ENCODE measurements at regions not wholly inside any gene's neighbourhood (a gene's known extent, or its start where the extent isn't known, plus 50 kb on each side); places are given as distances from the start of the nearest gene placed in this dataset.

- H2AFZ ChIP-seq (ENCODE audit: low read depth): no peak overlapping the region
- TF ChIP-seq SMC3 (IDR thresholded peaks at IDR 0.05; ENCODE audit: low read depth, low read length) (no peak), SIN3A (IDR thresholded peaks at IDR 0.05; ENCODE audit: borderline replicate concordance, low read depth, low read length) (no peak), REST (IDR thresholded peaks at IDR 0.05; ENCODE audit: low read depth, low read length) (no peak), EP300 (IDR thresholded peaks at IDR 0.05; ENCODE audit: borderline replicate concordance in 1 of 2, low read depth in 1 of 2, low read length in 1 of 2) (no peak), MXI1 (IDR thresholded peaks at IDR 0.05; ENCODE audit: low read depth, low read length) (no peak), RCOR1 (IDR thresholded peaks at IDR 0.05; ENCODE audit: low read length) (no peak), EZH2phosphoT487 (IDR thresholded peaks at IDR 0.05; ENCODE audit: borderline replicate concordance, low read depth) (no peak), GATA2 (CRISPR knock-in tag; IDR thresholded peaks at IDR 0.05) (no peak), PBX3 (IDR thresholded peaks at IDR 0.05) (no peak), CHD2 (IDR thresholded peaks at IDR 0.05; ENCODE audit: low read length, partially characterized antibody) (no peak), ELF1 (IDR thresholded peaks at IDR 0.05) (no peak), FOXM1 (IDR thresholded peaks at IDR 0.05; ENCODE audit: low read depth) (no peak), USF2 (IDR thresholded peaks at IDR 0.05; ENCODE audit: borderline replicate concordance, low read depth, low read length) (no peak)
- no peaks in the 10 kb centered on the region for H3K27me3 ChIP-seq (ENCODE audit: insufficient read depth)
- ChIA-PET CTCF (no interaction called here), POLR2A (no interaction called here)
- H3K27ac ChIP-seq (ENCODE audit: low read depth in 2 of 2, low read length in 1 of 2): no peak overlapping the region
- H3K4me2 ChIP-seq: no peak overlapping the region
- H3K9ac ChIP-seq: no peak overlapping the region
- no peaks in the 10 kb centered on the region for H3K9me2 ChIP-seq
- H3K4me1 ChIP-seq (ENCODE audit: control insufficient read depth in 1 of 2, insufficient read depth in 2 of 2, low read depth in 1 of 2, low read length in 1 of 2): no peaks in the 10 kb centered on the region
- no peaks in the 10 kb centered on the region for H3K36me3 ChIP-seq (replicated peaks in 1 of 2; ENCODE audit: control insufficient read depth in 1 of 2, insufficient read depth in 2 of 2, low read length in 1 of 2)
- H4K20me1 ChIP-seq (ENCODE audit: insufficient read depth): no peaks in the 10 kb centered on the region
- H3K79me2 ChIP-seq (ENCODE audit: insufficient read depth): no peaks in the 10 kb centered on the region
- WGBS (ENCODE audit: low lambda C conversion rate): 68% methylated on average over 3 of the region's 6 CpGs
- no peak for DNase-seq
- H3K9me3 ChIP-seq: no peaks in the 10 kb centered on the region
- H3K4me3 ChIP-seq (ENCODE audit: low read depth in 2 of 2, low read length in 1 of 2): no peak overlapping the region
- no peaks in the 10 kb centered on the region for H3F3A ChIP-seq (replicated peaks; ENCODE audit: insufficient read depth)
These were observed 72.8 kb downstream of the TTLL2 start for GRCh38 chr6:167397712-167398111.

Measured in SK-N-SH (cell line).